Glomerular visceral epithelial cell (primary cell): ENCODE measurements at regions not wholly inside any gene's neighbourhood (a gene's known extent, or its start where the extent isn't known, plus 50 kb on each side); places are given as distances from the start of the nearest gene placed in this dataset.

Experiments
- DNase-seq: peaks from one replicate; pipeline ENCODE4 v3.0.0-alpha.2; 2016; ENCODE audit errors: extremely low spot score

GRCh38 chr15:70443486-70444273 lies 319.7 kb downstream of the UACA start:
- DNase-seq = no peak

DNA sequence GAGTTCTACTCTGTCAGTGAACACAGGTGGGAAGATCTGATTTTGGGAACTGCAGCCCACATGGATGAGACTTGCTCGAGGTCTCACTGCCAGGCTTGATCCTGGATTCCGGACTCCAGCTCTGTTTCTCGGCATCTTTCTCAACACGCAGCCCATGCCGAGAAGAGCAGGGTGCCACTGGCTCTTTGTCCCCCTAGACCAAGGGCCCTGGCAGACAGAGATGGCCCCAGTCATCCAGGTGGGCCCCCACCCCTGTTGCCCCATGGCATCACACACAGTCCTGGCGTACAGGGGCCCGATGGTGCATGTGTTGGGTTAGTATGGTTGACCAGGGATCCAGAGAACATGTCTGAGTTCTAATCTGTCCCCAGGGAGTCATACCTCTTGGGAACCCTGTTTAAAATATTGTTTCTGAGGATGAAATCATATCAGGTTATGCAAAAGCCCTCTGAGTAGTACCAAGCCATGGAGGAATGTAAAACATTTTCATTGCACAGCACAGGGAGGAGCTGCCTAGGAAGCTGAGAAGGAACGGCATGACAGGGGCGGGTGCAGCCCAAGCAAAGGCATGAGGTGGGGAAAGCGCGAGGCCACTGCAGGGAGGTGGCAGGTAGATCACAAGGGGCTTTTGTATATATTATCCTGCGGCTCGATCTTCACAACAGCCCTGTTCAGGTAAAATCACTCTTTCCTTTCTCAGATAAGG lies 320.6 kb downstream of the UACA start:
- DNase-seq = no peak

DNA sequence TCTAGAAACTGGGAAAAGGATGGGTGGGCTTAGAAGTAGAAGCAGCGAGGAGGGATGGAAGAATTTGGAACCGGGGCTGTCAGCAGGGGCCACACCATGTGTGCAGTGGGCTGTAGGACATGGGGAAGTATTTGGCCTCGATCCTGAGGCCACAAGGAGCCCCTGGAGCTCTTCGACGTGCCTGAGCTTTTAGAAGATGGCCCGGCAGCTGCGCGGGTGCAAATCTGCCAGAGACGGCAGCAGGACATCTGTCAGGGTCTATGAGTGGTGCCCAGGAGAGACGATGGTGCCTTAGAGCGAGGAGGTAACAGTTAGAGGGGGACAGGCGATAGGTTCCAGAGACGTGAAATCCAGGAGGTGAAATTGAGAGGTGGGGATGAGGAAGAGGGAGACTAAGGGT lies 321.1 kb downstream of the UACA start:
- no peak for DNase-seq

GRCh38 chr15:70440416-70441138 lies 322.8 kb downstream of the UACA start:
- DNase-seq = no peak

DNA sequence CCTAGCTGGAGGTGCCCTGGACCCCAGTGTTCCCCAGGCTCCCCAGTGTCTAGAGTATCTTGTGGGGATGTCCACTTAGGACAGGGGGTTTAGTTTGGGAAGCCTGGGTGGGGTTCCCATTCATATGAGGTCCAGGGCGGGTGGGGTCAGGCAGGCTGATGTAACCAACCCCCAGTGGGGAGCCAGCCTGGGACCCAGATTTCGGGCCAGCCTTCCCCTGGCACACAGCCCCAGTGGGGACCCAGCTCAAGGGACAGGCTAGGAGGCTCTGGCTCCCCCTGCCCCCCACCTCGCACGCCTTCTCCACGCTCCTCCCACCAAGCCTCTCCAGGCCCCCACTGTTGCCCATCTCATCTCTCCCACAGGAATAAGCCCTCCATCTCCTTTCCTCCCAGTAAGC lies 323.5 kb downstream of the UACA start:
- DNase-seq = no peak

DNA sequence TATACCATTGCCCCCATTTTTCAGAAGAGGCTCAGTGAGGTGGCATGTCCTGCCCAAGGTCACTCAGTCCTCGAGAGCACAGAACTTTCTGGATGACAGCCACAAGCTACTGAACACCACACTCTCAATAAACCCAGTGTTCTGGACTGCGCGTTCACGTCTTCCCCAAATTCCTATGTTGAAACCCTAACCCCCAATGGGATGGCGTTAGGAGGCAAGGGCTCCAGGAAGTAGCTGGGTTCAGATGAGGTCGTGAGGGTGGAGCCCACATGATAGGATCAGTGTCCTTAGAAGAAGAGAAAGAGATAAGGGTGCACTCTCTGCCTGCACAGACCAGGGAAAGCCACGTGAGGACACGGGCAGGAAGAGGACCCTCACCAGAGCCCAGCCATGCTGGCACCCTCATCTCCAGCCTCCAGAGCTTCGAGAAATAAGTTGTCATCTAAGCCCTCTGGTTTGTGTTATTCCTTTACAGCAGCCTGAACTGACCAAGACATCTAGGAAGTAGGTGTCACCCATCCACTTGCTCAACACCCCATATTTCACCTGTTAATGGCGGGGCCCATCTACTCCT lies 324.0 kb downstream of the UACA start:
- no peak for DNase-seq

GRCh38 chr15:70438776-70439175 lies 324.6 kb downstream of the UACA start:
- DNase-seq = no peak

DNA sequence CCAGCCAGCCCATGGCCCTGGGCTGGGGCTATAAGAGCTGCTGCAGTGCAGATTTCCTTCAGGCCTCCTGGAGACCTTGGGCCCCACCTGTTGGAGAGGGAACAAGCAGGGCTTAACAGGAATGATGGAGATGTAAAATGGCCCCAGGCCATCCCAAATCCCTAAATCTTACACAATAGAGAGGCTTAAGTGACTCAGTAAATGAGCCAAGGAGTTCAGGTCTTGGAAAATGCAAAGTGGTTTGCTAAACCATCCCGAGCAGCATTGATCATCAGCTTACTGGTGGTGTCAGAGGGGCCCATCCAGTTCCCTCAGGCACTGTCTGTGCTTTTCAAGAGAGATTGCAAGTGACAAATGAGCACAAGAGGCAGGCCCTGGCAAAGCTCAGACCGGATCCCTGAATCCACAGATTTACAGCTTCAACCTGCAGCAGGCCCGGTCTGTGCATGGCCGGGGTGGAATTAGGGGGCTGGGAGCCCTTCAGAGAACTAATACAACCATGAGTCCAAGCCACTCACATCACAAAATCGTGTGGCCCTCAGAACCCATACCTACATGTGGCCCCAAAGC lies 325.4 kb downstream of the UACA start:
- DNase-seq = no peak

GRCh38 chr15:70437089-70437488 lies 326.3 kb downstream of the UACA start:
- DNase-seq = no peak

DNA sequence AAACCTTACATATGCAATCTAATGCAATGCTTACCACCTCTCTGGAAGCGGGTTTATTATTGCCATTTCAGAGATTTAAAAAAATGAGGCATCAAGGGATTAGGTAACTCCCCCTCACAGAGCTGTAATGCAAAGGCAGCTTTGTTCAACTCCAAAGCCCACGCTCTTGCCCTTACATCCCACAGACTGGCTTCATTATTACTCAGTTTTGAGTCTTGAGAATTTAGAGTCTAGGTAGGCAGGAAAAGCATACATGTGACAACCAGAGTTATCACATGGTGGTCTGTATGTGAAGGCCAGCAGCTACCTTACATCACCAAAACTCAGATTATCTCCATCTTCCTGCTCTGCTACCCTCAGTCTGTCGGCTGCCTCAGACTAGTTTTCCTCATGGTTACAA lies 326.9 kb downstream of the UACA start:
- DNase-seq = no peak

DNA sequence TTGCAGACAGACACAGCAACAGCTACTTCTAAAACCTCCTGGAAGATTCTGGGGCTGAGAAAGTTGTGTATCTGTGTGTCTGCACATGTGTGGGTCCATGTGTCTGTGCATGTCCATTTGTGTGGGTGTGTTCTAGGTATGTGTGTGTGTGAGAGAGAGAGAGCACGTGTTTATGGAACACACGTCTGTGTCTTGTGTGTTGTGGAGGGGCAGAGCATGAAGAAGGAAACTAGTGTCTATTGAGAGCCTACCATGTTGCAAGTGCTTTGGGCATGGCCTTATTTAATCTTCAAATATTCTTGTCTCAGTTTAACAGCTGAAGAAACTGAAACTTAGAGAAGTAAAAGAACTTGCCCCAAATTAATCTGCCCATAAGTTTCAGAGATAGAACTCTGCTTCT lies 327.5 kb downstream of the UACA start:
- no peak for DNase-seq

DNA sequence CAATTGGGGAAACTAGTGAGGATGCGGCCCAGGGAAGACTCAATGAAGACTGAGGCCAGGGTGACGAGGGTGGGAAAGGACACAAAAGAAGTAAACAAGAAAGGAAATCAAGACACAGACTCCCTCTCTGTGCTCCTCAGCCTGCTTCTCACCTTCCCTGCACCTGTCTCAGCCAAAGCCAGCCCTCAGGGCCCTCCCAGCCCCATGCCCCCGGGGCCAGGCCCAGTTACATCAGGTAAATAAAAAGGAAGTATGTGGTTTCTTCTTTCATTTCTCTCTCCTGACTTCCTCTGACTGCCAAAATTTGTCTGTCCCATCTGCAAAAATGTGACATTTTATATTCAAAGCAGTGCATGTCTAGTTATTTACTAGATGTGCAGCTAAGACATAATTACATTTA lies 328.0 kb downstream of the UACA start:
- DNase-seq = no peak

- DNase-seq = no peak
Observed at GRCh38 chr15:70433586-70434324, 329.6 kb downstream of the UACA start.

- no peak for DNase-seq
Observed at GRCh38 chr15:70432924-70433495, 330.3 kb downstream of the UACA start.

DNA sequence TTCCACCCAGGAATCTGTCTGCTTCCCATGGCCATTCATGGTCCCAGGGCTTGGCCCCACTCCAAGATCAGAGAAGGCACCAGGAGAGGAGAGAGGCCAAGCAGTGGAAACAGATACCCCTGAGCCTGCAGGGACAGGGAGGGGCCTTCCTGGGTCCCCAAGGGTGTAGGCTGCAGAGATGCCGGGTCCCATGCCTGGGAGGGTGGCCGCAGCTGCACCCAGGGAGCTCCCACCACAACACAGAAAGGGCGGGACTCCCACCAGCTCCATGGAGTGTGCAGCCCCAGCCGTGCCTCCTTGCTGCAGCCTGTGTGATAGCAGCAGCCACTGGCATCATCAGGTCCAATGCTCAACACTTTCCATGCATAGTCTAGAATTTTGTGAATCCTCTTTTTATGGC lies 331.5 kb downstream of the UACA start:
- DNase-seq = no peak

DNA sequence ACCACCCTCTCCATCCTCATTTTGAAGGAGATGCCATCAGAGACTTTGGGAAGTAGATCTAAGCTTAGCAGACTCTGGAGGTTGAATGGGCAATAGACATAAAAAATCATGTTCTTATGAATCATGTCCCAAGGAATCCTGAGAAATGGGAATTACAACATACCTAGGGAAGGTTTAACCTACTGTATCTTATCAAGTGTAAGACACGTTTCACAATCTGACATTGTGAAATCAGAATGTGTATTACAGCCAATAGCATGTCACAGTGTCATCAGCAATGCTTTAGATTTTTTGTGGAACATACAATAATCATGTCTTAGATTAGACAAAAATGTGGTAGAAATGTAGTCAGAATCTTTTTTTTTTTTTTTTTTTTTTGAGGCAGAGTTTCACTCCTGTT lies 332.4 kb upstream of the TLE3 start:
- DNase-seq = peak; percentile 41

- DNase-seq = no peak
Observed at GRCh38 chr15:70429056-70429722, 331.5 kb upstream of the TLE3 start.

DNA sequence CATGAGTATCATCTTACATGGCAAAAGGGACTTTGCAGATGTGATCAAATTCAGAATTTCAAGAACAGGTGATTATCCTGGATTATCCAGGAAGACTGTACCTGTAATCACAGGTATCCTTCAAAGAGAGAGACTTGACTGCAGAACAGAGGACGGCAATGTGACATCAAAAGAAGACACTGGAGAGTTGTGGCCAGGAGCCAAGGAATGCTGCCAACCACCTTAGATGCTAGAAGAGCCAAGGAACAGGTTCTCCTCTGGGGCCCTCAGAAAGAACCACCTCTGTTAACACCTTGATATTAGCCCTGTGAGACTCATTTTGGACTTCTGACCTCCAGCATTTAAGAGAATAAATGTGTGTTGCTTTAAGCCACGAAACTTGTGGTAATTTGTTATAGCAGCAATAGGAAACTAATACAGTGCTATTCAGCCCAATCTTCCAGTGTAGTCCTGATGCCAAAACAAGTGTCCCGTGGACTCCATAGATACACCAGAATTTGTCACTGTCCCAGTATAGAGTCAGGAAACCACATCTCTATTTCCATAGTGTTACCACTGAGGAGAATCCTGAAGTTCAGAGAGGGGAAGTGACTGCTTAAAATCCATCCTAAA lies 330.6 kb upstream of the TLE3 start:
- no peak for DNase-seq

DNA sequence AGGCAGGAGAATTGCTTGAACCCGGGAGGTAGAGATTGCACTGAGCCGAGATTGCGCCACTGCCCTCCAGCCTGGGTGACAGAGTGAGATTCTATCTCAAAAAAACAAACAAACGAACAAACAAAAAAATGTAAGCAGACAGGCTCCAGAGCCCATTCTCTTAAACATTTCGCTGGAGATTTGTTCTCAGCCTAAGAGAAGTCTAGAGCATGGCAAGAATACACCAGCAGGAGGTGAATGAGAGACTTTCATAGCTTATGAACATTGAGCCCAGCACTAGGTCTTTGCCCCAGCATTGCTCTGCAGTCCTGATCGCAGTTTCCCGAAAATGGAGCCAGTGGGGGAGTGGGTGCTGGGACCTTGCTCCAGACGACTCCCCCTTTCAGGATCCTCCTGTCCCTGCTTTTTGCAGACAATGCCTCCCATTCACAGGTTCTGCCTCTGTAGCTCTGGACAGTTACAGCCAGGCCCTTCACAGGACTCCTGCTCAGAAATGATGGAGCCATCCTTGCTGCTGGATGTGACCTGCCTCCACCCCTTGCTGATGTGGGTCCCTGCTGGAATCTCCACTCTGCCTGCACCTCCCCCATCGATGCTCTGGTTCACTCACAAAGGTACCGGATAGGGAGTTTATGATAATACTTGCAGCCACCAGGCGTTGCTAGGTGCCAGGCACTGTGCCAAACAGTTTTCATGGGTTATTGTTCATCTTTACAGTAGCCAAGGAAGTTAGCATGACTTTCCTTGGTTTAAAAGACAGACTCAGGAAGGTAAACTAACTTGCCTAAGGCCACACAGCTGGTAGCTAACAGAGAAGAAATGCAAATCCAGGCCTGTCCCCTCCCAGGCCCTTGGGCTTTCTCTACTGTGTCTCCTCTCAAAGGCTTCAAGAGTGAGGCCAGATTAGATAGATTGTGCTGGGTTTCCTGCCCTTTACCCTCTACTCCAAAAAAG lies 329.7 kb upstream of the TLE3 start:
- DNase-seq = no peak
